GM12864 (cell line): ENCODE measurements at regions not wholly inside any gene's neighbourhood (a gene's known extent, or its start where the extent isn't known, plus 50 kb on each side); places are given as distances from the start of the nearest gene placed in this dataset.

Experiments
- DNase-seq: peaks from one replicate; pipeline ENCODE4 v3.0.0-alpha.2; 2011; ENCODE audit warnings: low read depth
- H3K4me3 ChIP-seq: 2 replicates; pipeline ENCODE4 v1.5.1; 2011; ENCODE audit warnings: mild to moderate bottlenecking, low read depth, low read length, control low read depth
- TF ChIP-seq, protein P1 (sequence below): IDR thresholded peaks from 2 replicates; pipeline ENCODE4 v1.5.1; 2011; ENCODE audit warnings: low read depth, mild to moderate bottlenecking, moderate library complexity, low read length, control low read depth, inconsistent platforms; ENCODE audit errors: missing control alignments

DNA sequence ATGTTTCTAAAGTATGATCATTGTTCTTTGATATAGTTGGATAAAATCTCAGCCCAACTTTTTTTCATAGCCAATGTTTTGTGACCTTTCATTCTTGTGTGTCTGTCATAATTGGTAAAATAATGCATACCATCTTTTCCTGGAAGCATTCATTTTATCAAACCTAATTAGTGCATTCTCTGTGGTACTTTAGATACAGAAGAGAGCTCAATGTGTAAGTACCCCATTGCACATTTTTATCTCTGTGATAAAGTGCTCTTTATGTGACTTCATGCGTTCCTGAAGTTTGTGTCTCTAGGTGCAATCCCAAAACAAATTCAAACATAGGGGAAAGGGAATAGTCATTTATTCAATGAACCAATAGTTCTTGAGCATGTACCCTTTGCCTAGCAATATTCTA is 628.5 kb downstream of the GBE1 start:
- TF ChIP-seq, protein P1, sequence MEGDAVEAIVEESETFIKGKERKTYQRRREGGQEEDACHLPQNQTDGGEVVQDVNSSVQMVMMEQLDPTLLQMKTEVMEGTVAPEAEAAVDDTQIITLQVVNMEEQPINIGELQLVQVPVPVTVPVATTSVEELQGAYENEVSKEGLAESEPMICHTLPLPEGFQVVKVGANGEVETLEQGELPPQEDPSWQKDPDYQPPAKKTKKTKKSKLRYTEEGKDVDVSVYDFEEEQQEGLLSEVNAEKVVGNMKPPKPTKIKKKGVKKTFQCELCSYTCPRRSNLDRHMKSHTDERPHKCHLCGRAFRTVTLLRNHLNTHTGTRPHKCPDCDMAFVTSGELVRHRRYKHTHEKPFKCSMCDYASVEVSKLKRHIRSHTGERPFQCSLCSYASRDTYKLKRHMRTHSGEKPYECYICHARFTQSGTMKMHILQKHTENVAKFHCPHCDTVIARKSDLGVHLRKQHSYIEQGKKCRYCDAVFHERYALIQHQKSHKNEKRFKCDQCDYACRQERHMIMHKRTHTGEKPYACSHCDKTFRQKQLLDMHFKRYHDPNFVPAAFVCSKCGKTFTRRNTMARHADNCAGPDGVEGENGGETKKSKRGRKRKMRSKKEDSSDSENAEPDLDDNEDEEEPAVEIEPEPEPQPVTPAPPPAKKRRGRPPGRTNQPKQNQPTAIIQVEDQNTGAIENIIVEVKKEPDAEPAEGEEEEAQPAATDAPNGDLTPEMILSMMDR = no peak
- DNase-seq = no peak

DNA sequence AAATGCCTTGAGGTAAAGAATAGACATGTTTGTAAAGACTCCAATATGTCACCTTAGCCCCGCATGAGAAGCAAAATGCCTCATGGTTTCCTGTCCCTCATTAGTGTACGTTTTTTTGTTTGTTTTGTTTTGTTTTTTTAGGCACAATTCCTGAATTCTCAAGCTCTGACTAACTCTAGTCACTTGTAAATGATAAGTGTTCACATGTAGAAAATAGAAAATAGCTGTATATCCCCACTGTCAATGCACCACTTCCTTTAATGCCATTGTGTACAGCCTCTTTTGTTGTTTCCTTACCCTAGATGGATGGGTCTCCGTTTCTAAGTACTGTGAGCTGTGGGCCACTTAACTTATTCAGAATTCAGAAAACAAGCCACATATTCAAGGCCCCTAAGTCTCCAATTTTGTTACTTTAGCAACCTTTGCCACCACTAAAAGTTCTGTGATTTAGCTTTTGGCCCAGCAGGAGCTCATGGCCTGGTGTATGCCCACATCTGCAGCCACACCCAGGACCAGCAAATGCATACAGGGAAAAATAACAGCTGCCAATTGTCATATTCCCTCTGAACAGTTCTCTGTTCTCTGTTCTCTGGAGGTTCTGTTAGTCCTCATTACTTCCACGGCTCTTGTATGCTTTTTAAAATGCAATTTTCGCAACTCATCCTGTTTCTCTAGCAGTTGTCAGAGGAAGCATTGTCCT is 655.5 kb downstream of the GBE1 start:
- H3K4me3 ChIP-seq = no peak overlapping the region
- TF ChIP-seq, protein P1 = no peak
- DNase-seq = no peak

More for the DNA sequence above, 628.5 kb downstream of the GBE1 start:
- no peak overlapping the region for H3K4me3 ChIP-seq

- no peak for DNase-seq
- TF ChIP-seq, protein P1 = no peak
- no peak overlapping the region for H3K4me3 ChIP-seq
These were observed 656.2 kb downstream of the GBE1 start for GRCh38 chr3:81105206-81105605.

GRCh38 chr3:81097889-81098288 is 663.6 kb downstream of the GBE1 start:
- TF ChIP-seq, protein P1 = no peak
- no peak overlapping the region for H3K4me3 ChIP-seq
- DNase-seq = no peak

GRCh38 chr3:81095956-81096355 is 665.5 kb downstream of the GBE1 start:
- no peak overlapping the region for H3K4me3 ChIP-seq
- TF ChIP-seq, protein P1 = no peak
- DNase-seq = no peak

GRCh38 chr3:81094986-81095385 is 666.5 kb downstream of the GBE1 start:
- TF ChIP-seq, protein P1 = no peak
- no peak for DNase-seq
- H3K4me3 ChIP-seq = no peak overlapping the region

- no peak overlapping the region for H3K4me3 ChIP-seq
- DNase-seq = no peak
- TF ChIP-seq, protein P1 = no peak
These were observed 673.8 kb downstream of the GBE1 start for GRCh38 chr3:81087607-81088006.
